LNCAP (cell line): ENCODE measurements at regions not wholly inside any gene's neighbourhood (a gene's known extent, or its start where the extent isn't known, plus 50 kb on each side); places are given as distances from the start of the nearest gene placed in this dataset.

Experiments used
- TF ChIP-seq, protein P1 (sequence below): fragments of 450-650 bp; IDR thresholded peaks from 2 replicates; pipeline ENCODE4 v1.5.1; 2017; ENCODE audit warnings: mild to moderate bottlenecking

DNA sequence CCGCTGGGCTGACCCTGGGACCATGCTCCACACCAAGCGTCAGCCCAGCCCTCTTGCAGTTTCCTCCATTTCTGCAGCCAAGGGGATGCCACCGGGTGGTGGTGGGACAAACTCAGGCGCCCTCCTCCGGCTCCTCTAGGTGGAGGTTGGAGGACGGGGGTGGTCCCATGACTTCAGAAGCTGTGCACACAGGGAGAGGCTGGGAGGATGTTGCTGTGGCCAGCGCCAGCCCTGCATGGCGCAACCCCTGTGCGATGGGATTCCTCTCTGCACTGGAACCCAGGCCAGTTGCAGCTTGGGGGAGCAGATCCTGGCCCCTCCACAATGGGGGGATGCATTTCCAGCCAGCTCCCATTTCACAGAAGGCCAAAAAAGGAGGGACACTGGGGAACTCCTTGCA is 246.5 kb downstream of the C16orf95 start:
- TF ChIP-seq, protein P1, sequence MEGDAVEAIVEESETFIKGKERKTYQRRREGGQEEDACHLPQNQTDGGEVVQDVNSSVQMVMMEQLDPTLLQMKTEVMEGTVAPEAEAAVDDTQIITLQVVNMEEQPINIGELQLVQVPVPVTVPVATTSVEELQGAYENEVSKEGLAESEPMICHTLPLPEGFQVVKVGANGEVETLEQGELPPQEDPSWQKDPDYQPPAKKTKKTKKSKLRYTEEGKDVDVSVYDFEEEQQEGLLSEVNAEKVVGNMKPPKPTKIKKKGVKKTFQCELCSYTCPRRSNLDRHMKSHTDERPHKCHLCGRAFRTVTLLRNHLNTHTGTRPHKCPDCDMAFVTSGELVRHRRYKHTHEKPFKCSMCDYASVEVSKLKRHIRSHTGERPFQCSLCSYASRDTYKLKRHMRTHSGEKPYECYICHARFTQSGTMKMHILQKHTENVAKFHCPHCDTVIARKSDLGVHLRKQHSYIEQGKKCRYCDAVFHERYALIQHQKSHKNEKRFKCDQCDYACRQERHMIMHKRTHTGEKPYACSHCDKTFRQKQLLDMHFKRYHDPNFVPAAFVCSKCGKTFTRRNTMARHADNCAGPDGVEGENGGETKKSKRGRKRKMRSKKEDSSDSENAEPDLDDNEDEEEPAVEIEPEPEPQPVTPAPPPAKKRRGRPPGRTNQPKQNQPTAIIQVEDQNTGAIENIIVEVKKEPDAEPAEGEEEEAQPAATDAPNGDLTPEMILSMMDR = no peak

DNA sequence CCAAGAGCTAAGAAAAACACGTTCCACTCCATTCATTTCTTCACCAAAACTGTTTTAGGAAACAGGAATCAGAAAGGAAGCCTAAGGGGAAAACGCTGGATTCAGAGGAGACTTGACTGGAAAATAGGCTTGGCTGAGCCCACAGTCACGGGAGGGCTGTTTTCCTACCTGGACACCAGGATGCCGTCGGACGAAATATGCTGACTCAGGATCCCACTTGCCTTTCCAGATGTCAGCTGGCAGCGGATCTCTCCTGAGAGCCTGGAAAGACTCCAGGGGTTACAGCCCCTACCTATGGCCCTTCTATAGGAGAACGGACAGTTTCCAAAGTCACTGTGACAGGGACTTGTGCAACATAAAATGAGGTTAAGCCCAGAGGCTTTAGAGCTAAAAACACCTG is 245.1 kb downstream of the C16orf95 start:
- TF ChIP-seq, protein P1 = no peak

DNA sequence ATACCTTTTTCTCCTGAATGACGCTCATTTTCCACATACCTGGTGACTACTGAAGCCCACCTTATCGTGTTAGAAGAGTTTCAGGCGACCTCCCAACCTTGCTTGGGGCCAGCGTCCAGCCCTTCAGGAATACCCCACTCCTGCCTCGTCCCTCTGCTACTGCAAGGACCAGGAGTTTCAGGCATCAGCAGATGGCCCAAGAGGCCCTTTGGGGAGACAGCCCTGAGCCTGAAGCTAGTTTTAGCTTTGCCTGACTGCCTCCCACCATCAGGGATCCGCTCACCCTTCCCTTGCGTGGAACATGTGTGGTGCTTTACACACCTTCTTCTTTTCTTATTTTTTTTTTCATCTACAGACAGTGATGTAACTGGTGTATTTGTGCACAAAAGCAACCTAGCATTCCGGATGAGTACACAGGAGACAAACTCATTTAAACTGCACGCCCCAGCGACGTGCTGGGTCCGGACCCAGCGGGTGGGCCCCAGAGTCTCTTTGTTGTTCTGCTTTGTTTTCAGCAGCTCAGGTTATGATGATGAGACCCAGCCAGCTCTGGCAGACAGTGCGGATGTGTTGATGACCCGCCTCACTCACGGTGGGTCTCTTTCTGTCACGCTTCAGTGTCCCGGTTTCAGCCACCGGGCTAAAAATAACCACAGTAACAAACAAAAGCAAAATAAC is 242.4 kb downstream of the C16orf95 start:
- TF ChIP-seq, protein P1 = no peak

DNA sequence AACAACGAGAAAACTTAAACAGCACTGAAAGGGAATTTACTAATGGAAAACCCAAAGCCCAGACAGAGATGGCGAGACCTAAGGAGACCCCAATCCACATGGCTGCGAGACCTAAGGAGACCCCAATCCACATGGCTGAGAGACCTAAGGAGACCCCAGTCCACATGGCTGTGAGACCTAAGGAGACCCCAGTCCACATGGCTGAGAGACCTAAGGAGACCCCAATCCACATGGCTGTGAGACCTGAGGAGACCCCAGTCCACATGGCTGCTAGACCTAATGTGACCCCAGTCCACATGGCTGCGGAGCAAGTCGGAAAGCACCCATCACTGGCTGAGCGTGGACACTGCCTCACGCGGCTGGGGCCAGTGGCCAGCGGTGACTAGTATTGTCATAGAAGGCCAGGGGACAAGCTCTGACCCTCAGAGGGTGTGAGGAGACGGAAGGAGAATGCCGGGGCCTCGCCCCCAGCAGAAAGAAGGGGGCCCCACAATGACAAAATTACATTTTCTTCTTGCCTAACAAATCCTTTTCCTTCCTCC is 241.8 kb downstream of the C16orf95 start:
- TF ChIP-seq, protein P1 = no peak

DNA sequence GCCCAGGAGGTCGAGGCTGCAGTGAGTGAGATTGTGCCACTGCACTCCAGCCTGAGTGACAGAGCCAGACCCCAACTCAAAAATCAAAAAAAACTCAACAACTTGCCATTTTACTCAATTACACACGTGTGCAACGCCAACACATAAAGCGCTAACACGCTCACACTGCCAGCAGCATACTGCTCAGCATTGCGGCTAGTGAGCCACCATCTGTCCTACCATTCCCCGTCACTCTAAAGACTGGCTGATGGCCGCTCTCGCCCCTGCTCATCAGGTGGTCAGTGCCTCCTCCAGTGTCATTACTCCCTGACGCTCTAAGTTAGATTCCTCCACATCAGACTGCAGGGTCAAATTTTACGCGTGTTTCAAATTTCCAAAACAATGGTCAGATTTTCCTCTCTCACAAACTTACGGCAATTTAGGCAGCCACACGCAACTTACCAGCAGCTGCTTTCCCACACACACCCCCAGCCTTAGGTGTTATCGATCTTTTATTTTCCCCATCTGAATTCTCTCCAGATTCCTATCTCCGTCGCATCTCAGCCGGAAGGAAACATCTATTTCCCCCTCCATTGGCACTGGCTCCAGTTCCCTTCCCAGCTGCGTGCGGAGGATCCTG is 240.8 kb downstream of the C16orf95 start:
- TF ChIP-seq, protein P1 = no peak

DNA sequence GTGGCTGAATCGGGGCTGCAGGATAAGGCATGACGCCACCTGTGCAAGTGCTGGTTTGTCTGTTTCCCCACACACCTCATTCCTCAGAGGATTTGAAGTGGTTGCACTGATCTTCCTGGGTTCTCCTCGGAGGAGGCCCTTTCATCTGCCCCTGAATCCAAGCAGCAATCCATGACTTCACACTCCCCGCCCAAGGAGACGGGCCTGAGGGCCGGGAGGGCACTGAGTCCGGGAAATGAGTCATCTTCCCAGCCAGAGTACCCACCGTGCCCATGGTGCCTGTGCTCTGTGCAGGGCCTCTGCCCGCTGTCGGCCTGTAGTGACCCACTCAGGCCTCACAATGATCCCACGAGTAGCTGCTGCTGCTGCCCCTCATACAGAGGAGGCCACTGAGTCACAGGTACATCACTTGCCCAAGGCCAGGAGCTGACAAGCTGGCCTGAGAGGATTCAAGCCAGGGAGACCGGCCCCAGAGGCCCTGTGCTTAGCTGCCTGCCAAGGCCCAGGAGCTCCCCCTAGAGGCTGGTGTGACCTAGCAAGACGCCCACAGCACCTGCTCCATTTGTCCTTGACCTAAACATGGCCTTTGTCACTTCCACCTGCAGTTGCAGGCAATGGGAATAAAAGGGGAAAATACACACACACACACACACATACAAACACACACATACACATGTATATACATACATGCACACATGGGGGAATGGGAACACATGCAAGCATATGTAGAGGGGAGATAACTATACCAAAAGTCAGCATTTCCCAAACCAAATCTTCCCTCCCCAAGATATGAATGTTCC is 240.0 kb downstream of the C16orf95 start:
- TF ChIP-seq, protein P1 = peak; percentile 91

DNA sequence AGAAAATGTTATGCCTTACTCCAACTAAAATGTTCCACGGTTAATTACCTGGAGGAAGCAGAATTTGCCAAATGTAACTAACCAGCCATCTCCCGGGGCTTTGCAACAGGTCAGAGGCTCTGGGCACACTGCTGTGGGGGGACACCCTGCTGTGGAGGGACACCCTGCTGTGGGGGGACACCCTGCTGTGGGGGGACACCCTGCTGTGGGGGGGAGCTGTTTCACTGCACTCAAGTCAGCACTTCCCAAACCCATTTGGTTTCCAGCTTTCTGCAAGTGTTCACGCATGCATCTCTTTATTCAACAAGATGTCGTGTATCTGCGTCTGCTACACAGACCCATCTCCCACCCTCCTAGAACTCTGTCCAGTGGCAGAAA is 239.5 kb downstream of the C16orf95 start:
- TF ChIP-seq, protein P1 = no peak
